IPS-20b (cell line): ENCODE measurements at regions not wholly inside any gene's neighbourhood (a gene's known extent, or its start where the extent isn't known, plus 50 kb on each side); places are given as distances from the start of the nearest gene placed in this dataset.

ENCODE experiments used
- H3K27ac ChIP-seq: one replicate; pipeline ENCODE4 v1.5.1; 2013; ENCODE audit warnings: low read length
- H3K27me3 ChIP-seq: 2 replicates; pipeline ENCODE4 v1.6.1; 2013; ENCODE audit warnings: mild to moderate bottlenecking, low read length, inconsistent platforms; ENCODE audit not compliant: insufficient read depth
- H3K36me3 ChIP-seq: 2 replicates; pipeline ENCODE4 v1.6.1; 2013; ENCODE audit warnings: low read depth, mild to moderate bottlenecking, inconsistent platforms, low read length, moderate library complexity; ENCODE audit not compliant: insufficient read depth
- H3K4me1 ChIP-seq: 2 replicates; pipeline ENCODE4 v1.6.1; 2013; ENCODE audit warnings: mild to moderate bottlenecking, control low read depth, inconsistent platforms, low read length, moderate library complexity; ENCODE audit not compliant: insufficient read depth
- H3K4me3 ChIP-seq: 2 replicates; pipeline ENCODE4 v1.5.1; 2013; ENCODE audit warnings: mild to moderate bottlenecking, low read length, inconsistent platforms
- H3K9ac ChIP-seq: 2 replicates; pipeline ENCODE4 v1.6.1; 2013; ENCODE audit warnings: low read depth, mild to moderate bottlenecking, inconsistent platforms, low read length, moderate library complexity
- H3K9me3 ChIP-seq: 2 replicates; pipeline ENCODE4 v1.6.1; 2013; ENCODE audit warnings: mild to moderate bottlenecking, low read depth, low read length, inconsistent platforms; ENCODE audit not compliant: insufficient read depth

DNA sequence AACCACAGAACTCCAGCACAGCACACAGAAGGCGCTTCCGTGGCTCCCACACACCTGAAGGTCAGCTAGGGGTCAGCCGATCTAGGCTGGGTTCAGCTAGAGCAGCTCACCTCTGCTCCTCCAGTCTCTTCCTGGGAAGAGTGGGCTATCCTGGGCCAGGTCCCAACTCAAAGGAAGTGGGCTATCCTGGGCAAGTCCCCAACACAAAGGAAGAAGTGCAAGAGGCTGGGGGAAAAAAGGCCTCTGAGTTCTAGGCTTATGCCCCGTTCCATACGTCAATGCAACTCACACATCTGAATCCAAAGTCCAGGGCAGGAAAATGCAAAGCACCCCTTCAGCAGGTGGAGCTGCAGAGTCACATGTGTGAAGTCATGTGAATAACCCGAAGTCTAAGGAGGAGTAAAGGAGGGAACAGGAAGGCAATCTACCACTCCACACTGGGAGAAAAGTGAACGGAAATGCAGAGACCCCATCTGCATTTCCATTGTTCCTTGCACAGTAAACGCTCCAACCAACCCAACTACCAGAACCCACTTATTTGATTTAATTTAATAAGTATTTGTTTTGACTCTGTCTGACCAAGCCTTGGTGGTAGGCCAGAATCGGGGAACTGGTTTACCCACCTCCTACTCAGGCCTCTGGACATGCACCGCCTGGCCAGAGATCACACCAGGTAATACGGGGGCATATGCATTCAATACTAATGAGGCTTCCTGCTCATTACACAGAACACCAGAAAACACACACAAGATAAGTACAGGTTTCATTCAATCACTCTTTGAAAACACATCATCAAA lies 95.5 kb upstream of the RNF32 start:
- Histone ChIP-seq H3K36me3 (no peaks in the 10 kb centered on the region), H3K9ac (no peak overlapping the region), H3K27ac (no peak overlapping the region), H3K27me3 (no peaks in the 10 kb centered on the region), H3K4me3 (no peak overlapping the region), H3K9me3 (no peaks in the 10 kb centered on the region), H3K4me1 (no peaks in the 10 kb centered on the region; the same call in 1 of the 2 replicates)

DNA sequence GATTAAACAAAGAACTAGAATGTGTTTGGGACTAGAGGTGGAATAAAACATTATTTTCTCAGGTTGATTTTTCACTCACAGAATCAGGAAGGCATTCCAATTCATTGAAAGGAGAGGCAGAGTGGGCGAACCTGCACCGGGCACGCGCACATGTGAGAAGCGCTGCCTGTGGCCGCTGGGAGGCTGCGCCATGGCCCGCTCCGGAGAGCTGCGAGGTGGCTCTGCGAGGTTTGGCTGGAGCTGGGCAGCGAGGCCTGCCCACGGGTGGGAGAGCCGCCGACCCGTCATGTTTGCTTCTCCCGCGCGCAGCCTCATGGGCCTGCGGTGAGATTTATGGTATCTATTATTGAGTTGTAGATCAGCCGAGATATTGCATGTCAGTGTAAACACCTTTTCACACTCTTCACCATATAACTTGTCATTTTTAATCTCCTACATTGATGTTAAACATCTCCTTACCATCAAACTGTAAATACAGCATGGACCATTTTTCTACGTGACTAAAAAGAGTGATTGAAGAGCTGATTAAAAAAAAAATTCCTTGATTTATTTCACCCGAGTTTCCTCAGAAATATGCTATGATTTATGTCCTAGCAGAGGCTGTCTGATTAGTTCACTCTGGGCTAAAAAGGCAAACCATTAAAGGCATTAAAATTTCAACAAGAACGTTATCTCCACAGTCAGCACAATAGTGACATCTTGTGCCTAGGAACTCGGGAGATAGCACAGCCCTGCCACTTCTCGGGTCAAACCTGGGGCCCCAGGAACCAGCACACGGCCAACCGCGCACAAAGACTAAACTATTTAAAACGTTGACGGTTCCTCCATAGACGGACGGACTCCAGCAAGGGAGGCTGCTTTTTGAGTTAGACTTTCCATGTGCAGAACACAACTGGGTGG lies 96.6 kb upstream of the RNF32 start:
- H3K27me3 ChIP-seq, result no peaks in the 10 kb centered on the region
- H3K9me3 ChIP-seq, result no peaks in the 10 kb centered on the region
- no peak overlapping the region for H3K4me3 ChIP-seq
- H3K36me3 ChIP-seq, result no peaks in the 10 kb centered on the region
- no peaks in the 10 kb centered on the region; the same call in 1 of the 2 replicates for H3K4me1 ChIP-seq
- no peak overlapping the region for H3K27ac ChIP-seq
- no peak overlapping the region for H3K9ac ChIP-seq

DNA sequence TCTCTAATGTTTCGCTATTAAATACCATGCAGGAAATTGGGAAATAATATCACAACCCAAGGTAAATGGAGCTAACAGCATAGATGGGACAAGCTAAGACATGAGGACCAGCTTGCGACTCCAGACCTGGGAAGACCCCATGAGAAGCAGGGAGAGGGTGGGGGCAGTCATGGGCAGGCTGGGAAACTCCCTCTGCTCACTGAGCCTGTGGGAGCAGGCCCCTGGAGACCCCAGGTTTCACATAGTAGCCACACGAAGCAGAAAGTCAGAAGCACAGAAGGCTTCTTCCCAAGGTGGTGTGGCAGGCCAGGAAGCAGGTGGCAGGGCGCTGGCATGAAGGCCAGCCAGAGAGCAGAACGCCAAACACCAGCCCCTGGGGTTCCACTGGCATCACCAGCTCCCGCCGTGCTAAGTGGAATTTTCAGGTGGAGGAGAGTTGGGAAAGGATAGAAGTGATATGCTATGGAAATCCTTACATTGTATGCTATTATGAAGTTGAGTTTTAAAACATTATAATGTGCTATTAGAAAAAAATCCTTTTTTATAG lies 99.9 kb upstream of the RNF32 start:
- H3K9me3 ChIP-seq, result no peaks in the 10 kb centered on the region
- no peaks in the 10 kb centered on the region for H3K27me3 ChIP-seq
- H3K4me1 ChIP-seq, result no peaks in the 10 kb centered on the region

DNA sequence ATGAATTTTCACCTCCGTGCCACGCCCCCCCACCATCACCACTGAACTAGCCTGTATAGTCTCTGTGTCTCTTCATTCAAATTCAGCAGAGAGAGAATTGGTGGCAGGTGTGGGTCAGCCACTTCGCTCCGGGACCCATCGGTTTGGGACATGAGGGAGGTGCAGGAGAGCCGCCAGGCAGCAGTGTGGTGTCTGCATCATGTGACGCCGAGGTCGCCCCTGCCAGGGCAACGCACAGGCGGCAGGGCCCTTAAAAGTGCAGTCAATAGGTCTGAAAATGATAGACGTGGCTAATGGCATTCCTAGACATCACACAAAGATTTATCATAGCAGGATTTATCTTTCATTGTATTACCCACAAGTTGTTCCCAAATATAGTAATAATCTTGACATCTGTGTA lies 100.6 kb upstream of the RNF32 start:
- H3K9ac ChIP-seq, result no peak overlapping the region
- no peaks in the 10 kb centered on the region for H3K4me1 ChIP-seq
- no peak overlapping the region for H3K27ac ChIP-seq
- H3K36me3 ChIP-seq, result no peaks in the 10 kb centered on the region
- no peaks in the 10 kb centered on the region for H3K27me3 ChIP-seq
- no peaks in the 10 kb centered on the region for H3K9me3 ChIP-seq
- no peak overlapping the region for H3K4me3 ChIP-seq

More for the DNA sequence above, 99.9 kb upstream of the RNF32 start:
- H3K4me3 ChIP-seq, result no peak overlapping the region
- H3K27ac ChIP-seq, result no peak overlapping the region
- no peak overlapping the region for H3K9ac ChIP-seq
- no peaks in the 10 kb centered on the region for H3K36me3 ChIP-seq

DNA sequence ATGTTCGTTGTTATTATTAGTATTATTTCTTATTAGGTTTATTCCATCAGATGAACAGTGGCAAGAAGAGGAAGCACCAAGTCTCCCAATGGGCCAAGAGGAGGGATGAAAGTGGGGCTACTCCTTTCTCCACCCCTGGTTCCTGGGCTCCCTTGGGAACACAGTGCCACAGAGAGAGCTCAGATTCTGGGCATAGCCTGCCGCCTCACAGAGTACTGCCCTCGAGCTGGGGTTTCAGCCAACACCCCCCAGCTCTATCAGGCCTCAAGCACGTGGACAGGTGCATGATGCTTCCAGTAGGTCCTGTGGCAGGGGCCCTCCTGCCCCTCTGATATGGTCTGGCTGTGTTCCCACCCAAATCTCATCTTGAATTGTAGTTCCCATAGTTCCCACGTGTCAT lies 103.6 kb upstream of the RNF32 start:
- H3K9ac ChIP-seq, result no peak overlapping the region
- H3K36me3 ChIP-seq, result no peaks in the 10 kb centered on the region
- H3K4me1 ChIP-seq, result no peaks in the 10 kb centered on the region
- H3K9me3 ChIP-seq, result no peaks in the 10 kb centered on the region
- no peaks in the 10 kb centered on the region for H3K27me3 ChIP-seq
- no peak overlapping the region for H3K27ac ChIP-seq
- no peak overlapping the region for H3K4me3 ChIP-seq

DNA sequence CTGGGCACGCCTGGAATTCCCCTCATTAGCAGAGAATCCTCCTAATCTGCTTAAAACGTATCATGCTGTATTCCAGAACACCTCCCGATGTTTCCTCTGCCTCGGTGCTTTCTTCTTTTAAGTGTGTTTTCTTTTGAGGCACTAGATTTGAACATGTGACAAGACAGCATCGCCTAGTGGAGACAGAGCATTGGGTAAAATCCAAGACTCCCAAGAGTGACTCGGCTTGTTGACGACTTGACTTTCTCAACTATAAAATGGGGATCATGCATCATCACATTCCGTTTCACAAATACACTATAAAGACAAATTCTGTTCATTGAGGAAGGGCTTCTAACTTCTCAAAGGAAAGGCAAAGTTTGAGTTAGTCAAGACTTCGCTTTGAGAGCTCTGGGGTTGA lies 105.6 kb upstream of the RNF32 start:
- Histone ChIP-seq H3K4me3 (no peak overlapping the region), H3K27ac (no peak overlapping the region), H3K36me3 (no peaks in the 10 kb centered on the region), H3K27me3 (no peaks in the 10 kb centered on the region), H3K9ac (no peak overlapping the region), H3K4me1 (no peaks in the 10 kb centered on the region), H3K9me3 (no peaks in the 10 kb centered on the region)

DNA sequence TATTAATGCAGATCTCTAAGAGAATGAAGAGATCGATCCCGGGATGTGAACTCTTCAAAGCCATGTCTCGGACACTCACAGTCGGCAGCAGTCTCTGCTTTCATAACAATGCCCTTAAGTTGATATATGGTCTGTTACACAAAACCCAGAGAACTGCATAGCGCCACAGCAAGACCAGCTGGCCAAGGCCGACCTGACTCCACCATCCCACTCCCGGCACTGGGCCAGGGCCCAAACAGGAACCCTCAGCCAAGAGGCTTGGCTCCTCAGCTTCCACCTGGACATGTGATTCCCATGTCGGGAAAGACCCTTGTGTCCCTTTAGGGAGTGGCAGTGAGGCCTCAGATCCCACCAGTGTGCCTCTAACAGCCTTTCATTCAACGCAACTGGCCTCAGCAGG lies 106.6 kb upstream of the RNF32 start:
- Histone ChIP-seq H3K9me3 (no peaks in the 10 kb centered on the region), H3K27me3 (no peaks in the 10 kb centered on the region), H3K4me3 (no peak overlapping the region), H3K4me1 (no peaks in the 10 kb centered on the region), H3K27ac (no peak overlapping the region), H3K9ac (no peak overlapping the region), H3K36me3 (no peaks in the 10 kb centered on the region)

DNA sequence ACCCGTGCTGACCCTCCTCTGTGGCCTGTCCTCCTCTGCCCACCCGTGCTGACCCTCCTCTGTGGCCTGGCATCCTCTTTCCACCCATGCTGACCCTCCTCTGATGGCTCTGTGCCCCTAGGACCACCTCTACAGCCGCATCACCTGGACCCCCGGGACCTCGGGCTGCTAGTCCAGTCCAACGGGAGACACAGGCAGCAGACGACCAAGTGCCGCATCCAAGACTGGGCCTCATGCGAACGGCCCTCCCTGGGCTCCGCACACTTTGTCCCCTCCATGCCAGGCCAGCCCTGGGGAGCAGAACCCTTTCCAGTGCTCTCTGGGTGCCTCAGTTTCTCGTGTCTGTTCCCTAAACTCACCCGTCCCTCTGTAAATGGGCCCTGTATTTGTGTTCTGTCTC lies 107.2 kb upstream of the RNF32 start:
- no peaks in the 10 kb centered on the region for H3K36me3 ChIP-seq
- no peak overlapping the region for H3K4me3 ChIP-seq
- H3K27me3 ChIP-seq, result no peaks in the 10 kb centered on the region
- no peak overlapping the region for H3K27ac ChIP-seq
- H3K9ac ChIP-seq, result no peak overlapping the region
- no peaks in the 10 kb centered on the region for H3K9me3 ChIP-seq
- no peaks in the 10 kb centered on the region for H3K4me1 ChIP-seq

DNA sequence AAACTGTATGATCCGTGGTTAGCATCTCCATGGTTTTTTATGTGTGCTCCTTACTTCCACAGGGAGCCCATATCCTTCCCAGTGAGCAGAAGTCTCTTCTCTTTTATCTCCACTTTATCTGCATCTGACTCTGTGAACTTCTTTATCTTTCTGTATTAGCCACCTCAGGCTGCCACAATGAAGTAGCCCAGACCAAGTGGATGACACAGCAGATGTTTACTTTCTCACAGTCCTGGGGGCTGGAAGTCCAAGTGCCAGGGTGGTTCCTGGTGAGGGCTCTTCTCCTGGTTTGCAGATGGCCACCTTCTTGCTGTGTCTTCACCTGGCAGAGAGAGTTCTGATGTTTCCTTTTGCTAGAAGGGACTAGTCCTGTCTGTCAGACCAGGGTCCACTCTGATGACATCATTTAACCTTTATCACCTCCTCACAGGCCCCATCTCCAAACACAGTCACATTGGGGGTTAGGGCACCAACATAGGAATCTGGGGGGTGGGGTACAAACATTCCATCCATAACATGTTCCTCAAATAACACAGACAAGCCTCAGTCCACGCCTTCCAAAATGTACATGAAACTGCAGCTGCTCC lies 108.5 kb upstream of the RNF32 start:
- H3K36me3 ChIP-seq, result no peaks in the 10 kb centered on the region
- H3K4me3 ChIP-seq, result no peak overlapping the region
- H3K27me3 ChIP-seq, result no peaks in the 10 kb centered on the region
- H3K27ac ChIP-seq, result no peak overlapping the region
- no peak overlapping the region for H3K9ac ChIP-seq
- H3K9me3 ChIP-seq, result no peaks in the 10 kb centered on the region
- H3K4me1 ChIP-seq, result no peaks in the 10 kb centered on the region

DNA sequence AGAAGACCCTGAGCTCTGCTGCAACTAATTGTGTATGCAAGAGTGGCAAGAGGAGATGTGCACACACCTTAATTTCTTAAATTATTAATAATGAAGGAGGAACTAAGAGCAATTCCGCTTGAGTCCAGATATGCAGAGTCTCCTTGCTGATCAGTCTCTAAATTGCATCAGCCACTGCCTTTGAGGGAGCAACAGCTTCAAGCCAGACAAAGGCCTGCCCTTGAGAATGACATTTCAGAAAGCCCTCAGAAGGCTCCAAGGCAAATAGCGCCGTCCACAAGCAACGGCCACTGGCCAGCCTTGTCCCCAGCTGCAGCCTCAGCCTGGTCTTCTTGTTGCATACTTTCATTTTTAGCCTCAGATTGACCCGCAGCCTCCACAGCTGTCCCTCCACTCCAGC lies 110.6 kb upstream of the RNF32 start:
- no peak overlapping the region for H3K9ac ChIP-seq
- no peaks in the 10 kb centered on the region for H3K9me3 ChIP-seq
- no peak overlapping the region for H3K27ac ChIP-seq
- no peaks in the 10 kb centered on the region for H3K4me1 ChIP-seq
- no peaks in the 10 kb centered on the region for H3K36me3 ChIP-seq
- H3K27me3 ChIP-seq, result no peaks in the 10 kb centered on the region
- no peak overlapping the region for H3K4me3 ChIP-seq

DNA sequence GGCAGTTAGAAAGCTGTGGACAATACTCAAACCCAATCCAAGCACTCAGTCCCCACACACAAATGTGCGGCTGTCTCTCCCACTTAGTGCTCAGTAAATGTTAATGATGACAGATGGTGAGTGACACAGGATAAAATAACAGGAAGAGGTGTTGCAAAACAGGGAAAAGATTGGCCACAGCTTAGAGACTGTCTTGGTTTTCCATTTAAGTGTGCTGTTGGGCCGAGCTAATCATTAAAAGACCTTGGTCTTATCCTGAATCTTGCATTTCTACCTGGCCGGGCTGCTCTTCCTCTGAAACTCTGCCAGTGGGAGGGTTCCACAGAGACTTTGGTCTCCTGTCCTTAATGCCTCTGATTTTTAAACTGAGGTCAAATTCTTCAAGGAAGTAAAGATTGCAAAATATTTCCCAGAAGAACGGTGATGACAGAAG lies 113.1 kb upstream of the RNF32 start:
- Histone ChIP-seq H3K36me3 (no peaks in the 10 kb centered on the region), H3K4me3 (no peak overlapping the region), H3K27me3 (no peaks in the 10 kb centered on the region), H3K27ac (no peak overlapping the region), H3K9me3 (no peaks in the 10 kb centered on the region), H3K9ac (no peak overlapping the region), H3K4me1 (no peaks in the 10 kb centered on the region)
